NB4 (cell line): ENCODE measurements at regions not wholly inside any gene's neighbourhood (a gene's known extent, or its start where the extent isn't known, plus 50 kb on each side); places are given as distances from the start of the nearest gene placed in this dataset.

Experiments
- CTCF ChIP-seq: IDR thresholded peaks from one replicate; pipeline ENCODE4 v1.5.1; 2012; ENCODE audit warnings: low read depth, low read length
- MAX ChIP-seq: IDR thresholded peaks from 2 replicates; pipeline ENCODE4 v1.6.1; 2011; ENCODE audit warnings: low read depth, low read length
- POLR2A ChIP-seq: IDR thresholded peaks from 2 replicates; pipeline ENCODE4 v1.6.1; 2011; ENCODE audit warnings: mild to moderate bottlenecking; ENCODE audit not compliant: insufficient read length; ENCODE audit errors: extremely low read depth

- TF ChIP-seq CTCF (no peak), POLR2A (no peak), MAX (no peak)
Observed at GRCh38 chr6:16057446-16057845, 71.4 kb upstream of the MYLIP start.
